Inferior parietal cortex (tissue), 1 donor: ENCODE measurements at regions not wholly inside any gene's neighbourhood (a gene's known extent, or its start where the extent isn't known, plus 50 kb on each side); places are given as distances from the start of the nearest gene placed in this dataset.
A peak's percentile ranks its signal among the peaks of the same experiment; 100 is the strongest.
"Not testable (repeated sequence)": the region's sequence is repeated elsewhere in the genome, so short reads cannot be mapped to it uniquely, and the experiment has no call there.

Experiments used
- DNase-seq: peaks from one replicate; pipeline ENCODE4 v3.0.0-alpha.2; 2016; ENCODE audit errors: extremely low spot score

- DNase-seq = no peak
Observed at GRCh38 chr5:56422076-56422762, 189.1 kb upstream of the ANKRD55 start.

DNA sequence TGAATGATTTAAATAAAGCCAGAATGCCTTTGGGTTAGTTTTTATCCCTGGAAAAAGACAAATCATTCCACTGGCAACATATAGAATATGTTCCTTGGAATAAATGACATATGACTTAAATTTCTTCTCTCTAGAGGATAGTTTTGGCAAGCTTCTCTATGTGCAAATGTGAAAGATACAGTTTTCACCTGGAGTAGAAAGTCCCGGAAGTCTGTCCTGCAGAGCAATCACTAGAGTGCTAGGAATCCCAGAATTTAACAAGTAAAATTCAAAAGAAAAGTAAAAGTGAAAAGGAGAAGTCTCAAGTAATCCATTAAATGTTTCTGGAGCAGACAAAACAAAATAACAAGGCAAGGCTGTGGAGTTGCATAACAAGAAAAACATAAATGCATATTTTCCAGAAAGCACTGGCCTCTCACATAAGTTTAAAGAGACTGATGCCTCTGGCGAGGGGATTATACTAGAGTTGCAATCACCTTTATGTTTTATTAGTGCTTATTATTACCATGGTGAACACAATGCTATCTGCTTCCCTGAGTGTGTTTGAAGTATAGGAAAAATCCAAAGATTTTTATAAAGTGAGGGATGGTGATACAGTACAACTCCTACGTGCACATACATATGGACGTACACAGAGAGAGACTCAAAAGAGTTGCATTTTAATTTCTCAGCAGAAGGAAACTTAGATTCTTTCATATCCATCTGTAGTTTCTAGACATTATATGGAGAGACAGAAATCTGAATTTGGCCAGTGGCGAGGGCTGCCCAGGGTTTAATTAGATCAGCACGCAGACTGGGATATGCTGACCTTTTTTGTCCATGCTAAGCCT is 188.3 kb upstream of the ANKRD55 start:
- DNase-seq = no peak

DNA sequence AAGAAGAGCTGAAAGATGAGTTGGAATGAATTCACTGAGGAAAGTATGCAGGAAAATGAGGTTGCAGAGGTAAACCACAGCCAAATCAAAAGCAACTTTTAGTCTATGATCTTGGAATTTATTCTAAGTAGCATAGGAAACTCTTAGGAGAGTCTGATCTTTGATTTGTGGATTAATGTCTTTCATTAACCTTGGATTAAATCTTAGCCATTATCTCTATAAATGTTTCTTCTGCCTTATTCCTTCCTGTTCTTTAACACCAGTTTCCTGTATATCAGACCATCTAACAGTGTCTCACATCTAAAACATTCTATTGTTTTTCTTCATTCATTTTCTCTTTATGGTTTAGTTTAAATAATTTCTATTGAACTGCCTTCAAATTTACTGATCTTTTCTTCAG is 187.2 kb upstream of the ANKRD55 start:
- DNase-seq = no peak

- no peak for DNase-seq
Observed at GRCh38 chr5:56419667-56420066, 186.5 kb upstream of the ANKRD55 start.

DNA sequence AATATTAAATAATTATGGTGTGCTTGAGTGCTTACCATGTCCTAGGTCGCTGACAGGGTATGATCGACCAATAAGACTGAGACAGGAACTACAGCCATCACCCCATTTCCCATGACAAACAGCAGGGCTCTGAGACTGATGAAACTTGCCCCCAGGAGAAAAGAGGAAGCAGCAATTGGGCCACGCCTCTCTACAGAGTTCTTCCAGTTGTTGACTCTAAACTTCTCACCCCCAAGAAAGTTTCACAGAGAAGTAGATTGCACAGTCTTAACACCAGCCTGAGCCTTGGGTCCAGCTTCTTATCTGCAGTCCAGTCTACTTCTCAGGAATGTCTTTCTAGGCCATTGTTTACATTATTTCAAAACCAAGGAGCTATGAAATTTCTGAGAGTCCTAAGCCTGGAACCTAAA is 182.2 kb upstream of the ANKRD55 start:
- DNase-seq = peak; percentile 47

DNA sequence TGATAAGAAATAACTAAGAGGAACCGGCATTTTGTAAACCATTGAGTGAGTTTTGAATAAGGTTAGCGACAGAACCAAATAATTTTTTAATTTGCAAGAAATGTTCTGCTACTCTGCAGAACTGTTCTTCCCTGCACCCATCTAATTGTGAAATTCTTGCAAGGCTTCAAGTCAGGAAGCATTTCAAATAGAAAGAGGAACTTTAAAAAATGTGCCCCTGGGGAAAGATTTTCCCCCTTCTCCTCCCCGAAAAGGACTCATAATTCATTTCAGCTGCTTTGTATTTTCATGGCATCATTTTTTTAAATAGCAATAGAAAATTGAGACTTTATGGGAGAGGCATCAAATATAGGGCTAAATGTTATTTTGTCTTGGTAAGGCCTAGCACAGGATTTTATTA is 180.9 kb upstream of the ANKRD55 start:
- DNase-seq = no peak

GRCh38 chr5:56413546-56413945 is 180.4 kb upstream of the ANKRD55 start:
- DNase-seq = no peak

GRCh38 chr5:56412601-56413379 is 179.7 kb upstream of the ANKRD55 start:
- no peak for DNase-seq

- DNase-seq = no peak
Observed at GRCh38 chr5:56410696-56411095, 177.6 kb upstream of the ANKRD55 start.

- DNase-seq = no peak
Observed at GRCh38 chr5:56409331-56410190, 176.4 kb upstream of the ANKRD55 start.

- DNase-seq = no peak
Observed at GRCh38 chr5:56406838-56407237, 173.7 kb upstream of the ANKRD55 start.

- no peak for DNase-seq
Observed at GRCh38 chr5:56406221-56406620, 173.1 kb upstream of the ANKRD55 start.

DNA sequence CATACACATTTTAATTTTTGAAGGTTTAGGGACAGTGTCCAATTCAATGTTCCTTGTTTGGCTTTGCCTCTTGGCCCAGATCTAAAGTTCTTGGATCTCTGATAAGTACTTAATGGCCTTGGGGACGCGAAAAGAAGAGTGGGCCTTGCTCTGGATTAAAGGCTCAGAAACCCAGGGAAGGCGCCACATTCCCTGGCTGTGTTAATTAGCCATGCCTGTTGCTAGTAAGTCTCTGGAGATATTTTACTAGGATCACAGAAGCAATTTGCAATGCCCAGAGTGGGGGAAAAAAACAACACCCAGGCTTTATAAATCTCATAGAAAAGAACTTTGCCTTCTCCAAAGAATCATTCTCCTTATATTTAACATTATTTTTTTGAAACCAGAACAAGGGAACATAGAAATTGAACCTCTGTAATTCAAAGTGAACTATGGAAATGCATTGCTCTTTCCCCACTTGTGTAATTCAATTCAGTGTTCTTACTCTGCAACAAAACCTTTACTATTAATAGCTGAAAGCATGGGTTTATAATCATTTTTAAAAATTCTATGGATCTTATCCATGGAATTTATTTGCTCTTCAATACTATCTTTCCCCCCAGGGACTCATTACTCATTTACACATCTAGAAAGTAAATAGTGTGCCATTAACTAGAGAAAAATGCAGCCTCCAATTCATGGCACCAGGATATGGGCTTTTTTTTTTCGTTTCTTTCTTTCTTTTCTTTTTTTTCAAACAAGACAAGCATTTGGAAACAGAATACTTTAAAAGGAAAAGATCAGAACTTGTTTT is 172.2 kb upstream of the ANKRD55 start:
- no peak for DNase-seq

DNA sequence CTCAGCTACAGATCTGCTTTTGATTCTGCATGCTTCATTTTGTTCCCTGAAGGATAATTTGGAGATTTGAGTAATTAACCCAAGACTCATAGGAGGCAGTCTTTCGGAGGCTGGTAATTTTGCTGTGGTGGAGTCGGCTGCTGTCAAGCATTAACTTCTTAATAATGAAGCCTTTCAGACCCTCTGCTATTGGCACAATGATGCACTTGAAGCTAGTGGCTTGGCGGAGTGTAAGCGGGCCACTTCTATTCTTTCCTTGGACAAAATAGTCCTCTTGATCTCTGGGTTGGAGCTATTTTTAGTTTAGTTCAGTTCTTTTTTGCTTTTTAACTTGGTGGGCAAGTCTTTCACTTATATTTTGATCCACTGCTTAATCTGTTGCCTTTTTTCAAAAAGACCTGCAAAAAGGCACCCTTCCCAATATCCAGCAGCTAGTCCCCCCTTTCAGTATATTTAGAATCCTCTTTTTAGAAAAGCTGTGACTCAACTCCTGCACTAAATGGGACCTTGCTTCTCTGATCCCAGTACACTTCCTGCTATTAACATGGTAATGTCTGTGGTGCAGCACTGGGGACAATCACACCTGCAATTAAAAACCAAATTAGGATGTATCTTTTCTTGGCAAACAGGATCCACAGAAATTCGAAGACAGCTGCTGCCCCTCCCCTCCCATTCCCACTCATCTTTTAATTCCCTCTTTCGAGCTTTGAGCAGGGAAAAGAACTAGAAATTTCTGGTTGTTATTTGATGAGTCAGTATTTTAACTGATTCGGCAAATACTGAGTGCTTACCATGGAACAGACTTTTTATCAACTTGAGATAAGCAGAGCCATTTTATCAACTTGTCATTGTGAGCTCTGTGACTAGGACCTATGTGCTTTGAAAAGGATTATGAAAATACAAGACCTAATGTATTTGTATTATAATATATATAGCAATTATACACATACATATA is 169.4 kb upstream of the ANKRD55 start:
- no peak for DNase-seq

DNA sequence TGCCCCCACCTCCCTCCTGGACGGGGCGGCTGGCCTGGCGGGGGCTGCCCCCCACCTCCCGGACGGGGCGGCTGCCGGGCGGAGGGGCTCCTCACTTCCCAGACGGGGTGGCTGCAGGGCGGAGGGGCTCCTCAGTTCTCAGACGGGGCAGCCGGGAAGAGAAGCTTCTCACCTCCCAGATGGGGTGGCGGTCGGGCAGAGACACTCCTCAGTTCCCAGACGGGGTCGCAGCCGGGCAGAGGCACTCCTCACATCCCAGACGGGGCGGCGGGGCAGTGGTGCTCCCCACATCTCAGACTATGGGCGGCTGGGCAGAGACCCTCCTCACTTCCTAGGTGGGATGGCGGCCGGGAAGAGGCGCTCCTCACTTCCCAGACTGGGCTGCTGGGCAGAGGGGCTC is 164.7 kb upstream of the ANKRD55 start:
- not testable (repeated sequence) for DNase-seq

DNA sequence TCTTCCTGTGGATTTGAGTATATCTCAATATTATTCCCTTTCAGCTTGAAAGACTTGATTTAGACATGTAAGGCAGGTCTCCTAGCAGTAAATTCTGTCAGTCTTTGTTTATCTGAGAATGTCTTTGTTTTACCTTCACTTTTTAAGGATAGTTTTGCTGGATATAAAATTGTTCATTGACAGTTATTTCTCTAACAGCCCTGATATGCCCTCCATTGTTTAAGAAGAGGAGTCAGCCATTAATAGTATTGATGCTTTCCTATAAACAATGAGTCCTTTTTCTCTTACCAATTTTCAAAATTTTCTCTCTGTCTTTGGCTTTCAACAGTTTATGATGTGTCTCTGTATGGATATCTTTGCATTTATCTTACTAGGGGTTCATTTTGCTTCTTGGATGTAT is 163.5 kb upstream of the ANKRD55 start:
- DNase-seq = no peak

GRCh38 chr5:56389261-56389660 is 156.1 kb upstream of the ANKRD55 start:
- no peak for DNase-seq

- no peak for DNase-seq
Observed at GRCh38 chr5:56388229-56388985, 155.3 kb upstream of the ANKRD55 start.

DNA sequence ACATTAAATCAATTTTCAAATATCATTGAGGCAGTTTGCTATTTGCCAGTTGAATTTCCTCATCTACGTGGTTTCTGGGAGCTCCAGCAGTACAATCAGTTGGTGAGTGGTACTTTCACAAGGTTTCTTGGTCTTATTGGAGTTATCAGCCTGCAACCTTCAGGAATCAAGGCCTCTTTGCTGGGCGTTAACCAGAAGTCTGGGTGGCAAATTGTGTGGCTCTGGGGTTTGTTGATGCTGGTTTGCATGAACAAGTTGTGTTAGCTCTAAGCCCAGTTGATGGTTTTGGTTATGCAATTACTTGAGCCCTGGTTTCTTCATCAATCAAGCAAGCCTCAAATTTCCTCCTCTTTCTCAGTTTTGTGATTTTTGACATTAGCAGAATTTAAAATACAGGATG is 152.9 kb upstream of the ANKRD55 start:
- DNase-seq = no peak
